IPS-18c (cell line): ENCODE measurements at regions not wholly inside any gene's neighbourhood (a gene's known extent, or its start where the extent isn't known, plus 50 kb on each side); places are given as distances from the start of the nearest gene placed in this dataset.
"Not testable (repeated sequence)": the region's sequence is repeated elsewhere in the genome, so short reads cannot be mapped to it uniquely, and the experiment has no call there.

Experiments used
- H3K4me3 ChIP-seq: 2 replicates; pipeline ENCODE4 v1.7.0; 2013; ENCODE audit warnings: low read depth, mild to moderate bottlenecking, low read length, moderate library complexity; ENCODE audit not compliant: insufficient read depth
- H3K9me3 ChIP-seq: one replicate; pipeline ENCODE4 v1.6.1; 2013; ENCODE audit warnings: mild to moderate bottlenecking, low read length, moderate library complexity; ENCODE audit not compliant: control insufficient read depth, insufficient read depth

DNA sequence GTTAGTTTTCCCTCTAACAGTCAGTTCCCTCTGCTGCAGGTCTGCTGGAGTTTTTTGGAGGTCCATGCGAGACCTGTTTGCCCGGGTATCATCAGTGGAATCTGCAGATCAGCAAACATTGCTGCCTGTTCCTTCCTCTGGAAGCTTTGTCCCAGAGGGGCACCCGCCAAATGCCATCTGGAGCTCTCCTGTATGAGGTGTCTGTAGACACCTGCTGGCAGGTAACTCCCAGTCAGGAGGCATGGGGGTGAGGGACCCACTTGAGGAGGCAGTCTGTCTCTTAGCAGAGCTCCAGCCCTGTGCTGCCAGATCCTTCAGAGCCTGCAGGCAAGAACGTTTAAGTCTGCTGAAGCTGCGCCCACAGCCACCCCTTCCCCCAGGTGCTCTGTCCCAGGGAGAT is 884.3 kb upstream of the GRIA3 start:
- H3K9me3 ChIP-seq, H3K4me3 ChIP-seq: not testable (repeated sequence)

DNA sequence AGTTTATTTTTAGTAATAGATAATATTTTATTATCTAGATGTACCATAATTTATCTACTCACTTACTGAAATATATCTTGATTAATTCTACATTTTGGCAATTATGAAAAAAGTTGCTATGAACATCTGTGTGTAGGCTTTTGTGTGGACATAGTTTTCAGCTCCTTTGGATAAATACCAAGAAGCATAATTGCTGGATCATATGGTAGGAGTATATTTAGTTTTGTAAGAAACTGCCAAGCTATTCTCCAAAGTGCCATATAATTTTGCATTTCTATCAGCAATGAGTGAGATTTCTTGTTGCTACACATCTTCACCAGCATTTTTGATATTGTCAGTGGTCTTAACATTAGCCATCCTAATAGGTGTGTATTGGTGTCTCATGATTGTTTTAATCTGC is 882.6 kb upstream of the GRIA3 start:
- Histone ChIP-seq H3K9me3 (no peaks in the 10 kb centered on the region), H3K4me3 (no peak overlapping the region)

DNA sequence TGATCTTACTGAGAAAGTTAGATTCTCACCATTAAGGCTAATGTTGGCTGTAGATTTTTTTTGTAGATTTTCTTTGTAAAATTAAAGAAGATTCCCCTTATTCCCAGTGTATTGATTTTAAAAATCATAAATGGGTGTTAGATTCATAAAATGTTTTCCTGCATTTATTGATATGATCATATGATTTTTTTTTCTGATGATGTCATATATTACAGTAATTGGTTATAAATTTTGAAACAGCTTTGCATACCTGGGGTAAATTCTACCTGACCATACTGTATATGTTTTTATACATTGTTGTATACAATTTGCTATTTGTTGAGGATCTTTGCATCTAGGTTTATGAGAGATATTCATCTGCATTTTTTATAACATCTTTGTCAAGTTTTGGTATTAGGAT is 880.3 kb upstream of the GRIA3 start:
- H3K9me3 ChIP-seq = no peaks in the 10 kb centered on the region
- H3K4me3 ChIP-seq = no peak overlapping the region

- no peak overlapping the region for H3K4me3 ChIP-seq
- peaks cover 2% of the 10 kb centered on the region for H3K9me3 ChIP-seq
Observed at GRCh38 chrX:122344816-122345215, 839.3 kb upstream of the GRIA3 start.

DNA sequence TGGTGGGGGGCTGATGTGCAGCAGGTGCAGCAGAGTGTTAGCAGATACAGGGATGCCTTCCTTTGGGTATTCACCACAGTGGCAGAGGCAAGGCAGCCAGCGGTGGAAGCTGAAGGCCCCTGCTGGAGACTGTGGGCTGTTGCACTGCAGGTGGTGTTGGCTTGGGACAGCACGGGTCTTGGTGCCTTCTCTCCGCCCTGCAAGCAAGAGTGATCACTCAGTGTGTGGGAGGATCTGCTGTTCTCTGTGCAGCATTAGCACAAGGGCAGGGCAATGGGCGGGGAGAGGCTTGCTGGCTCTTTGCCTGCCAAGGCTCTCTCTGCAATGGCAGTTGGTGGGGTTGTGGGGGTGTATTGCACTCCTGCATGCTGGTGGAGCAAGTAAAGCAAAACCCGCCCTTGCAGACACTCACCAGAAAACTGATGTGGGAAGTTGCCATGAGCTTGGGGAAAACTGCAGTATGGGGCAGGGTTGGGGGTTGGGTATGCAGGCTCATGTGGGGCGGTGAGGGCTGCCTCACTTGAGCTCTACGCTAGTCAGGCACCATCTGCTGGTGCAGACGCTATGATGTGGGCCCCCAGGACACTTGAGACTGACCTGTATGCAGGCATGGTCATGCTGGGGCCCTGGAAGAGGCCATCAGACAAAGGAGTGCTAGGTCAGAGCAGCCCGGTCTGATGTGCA is 820.8 kb upstream of the GRIA3 start:
- Histone ChIP-seq H3K4me3 (no peak overlapping the region; the same call in 1 of the 2 replicates), H3K9me3 (peaks cover 7% of the 10 kb centered on the region)

- not testable (repeated sequence) for H3K9me3 ChIP-seq, H3K4me3 ChIP-seq
Observed at GRCh38 chrX:122375533-122375932, 808.5 kb upstream of the GRIA3 start.

DNA sequence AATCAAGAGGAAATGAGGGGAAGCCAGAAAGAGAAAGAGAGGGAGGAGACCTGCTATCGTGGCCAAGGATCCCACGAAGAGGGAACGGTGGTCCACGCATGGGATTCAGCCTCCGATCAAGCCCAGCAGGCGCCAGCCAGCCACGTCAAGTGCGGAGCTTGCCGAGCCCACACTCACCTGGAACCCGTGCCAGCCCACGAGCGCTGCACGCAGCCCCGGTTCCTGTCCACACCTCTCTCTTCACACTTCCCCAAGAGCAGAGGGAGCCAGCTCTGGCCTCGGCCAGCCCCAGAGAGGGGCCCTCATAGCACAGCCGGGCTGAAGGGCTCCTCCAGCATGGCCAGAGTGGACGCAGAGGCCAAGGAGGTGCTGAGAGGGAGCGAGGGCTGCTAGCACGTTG is 795.1 kb upstream of the GRIA3 start:
- H3K4me3 ChIP-seq = no peak overlapping the region
- H3K9me3 ChIP-seq = peaks cover 4% of the 10 kb centered on the region

- Histone ChIP-seq H3K9me3 (no peaks in the 10 kb centered on the region), H3K4me3 (no peak overlapping the region)
Observed at GRCh38 chrX:122418758-122419157, 765.3 kb upstream of the GRIA3 start.

DNA sequence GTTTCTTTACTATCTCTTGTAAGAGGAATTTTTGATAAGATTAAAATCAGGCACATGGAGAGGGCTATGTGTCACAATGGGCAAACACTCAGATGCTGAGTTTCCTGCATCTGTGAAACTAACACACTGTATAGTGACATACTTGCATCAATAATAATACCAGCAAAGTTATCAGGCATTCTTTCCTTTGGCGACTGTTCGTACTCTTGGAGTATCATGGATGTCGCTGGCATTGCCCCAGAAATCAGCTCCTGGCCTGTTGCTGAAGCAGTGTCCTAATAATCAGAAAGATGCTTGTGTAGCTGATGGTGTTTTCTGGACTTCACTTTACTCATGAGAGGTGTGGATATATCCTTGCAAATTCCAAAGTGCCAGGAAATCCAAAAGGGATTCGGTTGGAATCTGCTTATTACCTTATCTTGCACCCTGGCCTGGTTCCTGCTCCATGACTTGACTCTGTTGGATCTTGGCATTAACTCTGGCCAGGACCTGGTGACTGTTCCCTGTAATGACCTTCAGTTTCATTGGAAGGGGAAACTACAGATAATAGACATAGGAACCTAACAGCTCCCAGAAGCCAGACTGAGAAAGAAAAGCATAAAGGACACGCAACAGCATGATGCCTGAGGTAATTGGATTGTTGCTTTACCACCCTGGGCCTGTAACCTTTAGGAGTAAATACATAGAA is 762.5 kb upstream of the GRIA3 start:
- H3K9me3 ChIP-seq = no peaks in the 10 kb centered on the region
- H3K4me3 ChIP-seq = no peak overlapping the region

- no peaks in the 10 kb centered on the region for H3K9me3 ChIP-seq
- H3K4me3 ChIP-seq = no peak overlapping the region
Observed at GRCh38 chrX:122422547-122422946, 761.5 kb upstream of the GRIA3 start.

GRCh38 chrX:122434942-122435341 is 749.1 kb upstream of the GRIA3 start:
- Histone ChIP-seq H3K4me3 (no peak overlapping the region), H3K9me3 (peaks cover 2% of the 10 kb centered on the region)

GRCh38 chrX:122439831-122440230 is 744.2 kb upstream of the GRIA3 start:
- peaks cover 4% of the 10 kb centered on the region for H3K9me3 ChIP-seq
- no peak overlapping the region for H3K4me3 ChIP-seq

DNA sequence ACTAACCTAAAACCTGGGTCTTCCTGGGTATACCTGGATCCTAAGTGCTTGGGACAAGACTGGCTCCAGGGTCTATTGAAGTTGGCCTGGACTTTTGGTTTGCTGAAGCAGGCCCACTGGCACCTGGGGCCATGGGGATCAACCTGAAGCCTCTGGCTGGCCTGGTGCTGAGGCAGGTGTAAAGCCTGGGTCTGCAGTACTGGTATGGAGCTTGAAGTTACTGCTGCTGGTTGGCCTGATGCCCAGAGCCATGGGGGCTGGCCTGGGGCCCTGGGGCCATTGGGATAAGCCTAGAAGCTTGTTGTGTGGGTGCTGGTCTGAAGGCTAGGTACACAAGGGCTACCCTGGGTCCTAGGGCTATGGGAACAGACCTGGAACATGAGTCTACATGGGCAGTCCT is 743.2 kb upstream of the GRIA3 start:
- Histone ChIP-seq H3K9me3 (peaks cover 4% of the 10 kb centered on the region), H3K4me3 (no peak overlapping the region)

GRCh38 chrX:122441451-122441850 is 742.6 kb upstream of the GRIA3 start:
- H3K4me3 ChIP-seq = no peak overlapping the region
- peaks cover 4% of the 10 kb centered on the region for H3K9me3 ChIP-seq

- no peaks in the 10 kb centered on the region for H3K9me3 ChIP-seq
- H3K4me3 ChIP-seq = no peak overlapping the region
Observed at GRCh38 chrX:122445466-122445865, 738.6 kb upstream of the GRIA3 start.

DNA sequence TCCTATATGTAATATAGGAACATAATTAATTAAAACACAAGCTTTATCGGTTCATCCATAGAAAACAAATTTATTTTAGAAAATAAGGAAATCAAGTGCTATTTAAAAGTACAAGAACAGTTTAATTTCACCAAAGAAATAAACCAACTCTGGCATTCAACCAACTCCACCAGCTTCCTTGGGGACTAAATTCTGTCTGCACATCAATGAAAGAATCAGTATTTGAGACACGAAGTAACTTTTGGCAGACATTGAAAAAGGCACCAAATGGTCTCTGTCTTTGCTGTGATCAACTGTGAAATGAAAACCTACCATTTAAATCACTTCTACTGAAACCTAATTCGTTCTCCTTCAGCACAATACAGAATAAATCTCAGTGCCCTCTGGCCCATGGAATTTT is 719.7 kb upstream of the GRIA3 start:
- no peak overlapping the region for H3K4me3 ChIP-seq
- H3K9me3 ChIP-seq = peaks cover 2% of the 10 kb centered on the region

- H3K9me3 ChIP-seq = no peaks in the 10 kb centered on the region
- no peak overlapping the region for H3K4me3 ChIP-seq
Observed at GRCh38 chrX:122475306-122475705, 708.8 kb upstream of the GRIA3 start.

GRCh38 chrX:122500556-122500955 is 683.5 kb upstream of the GRIA3 start:
- H3K4me3 ChIP-seq = no peak overlapping the region
- H3K9me3 ChIP-seq = peaks cover 4% of the 10 kb centered on the region

- Histone ChIP-seq H3K4me3 (no peak overlapping the region), H3K9me3 (peaks cover 4% of the 10 kb centered on the region)
Observed at GRCh38 chrX:122501652-122502051, 682.4 kb upstream of the GRIA3 start.
